H9 (cell line): ENCODE measurements at regions not wholly inside any gene's neighbourhood (a gene's known extent, or its start where the extent isn't known, plus 50 kb on each side); places are given as distances from the start of the nearest gene placed in this dataset.

Experiments used
- DNase-seq: peaks from one replicate; pipeline ENCODE4 v3.0.0-alpha.2; 2017
- H2AFZ ChIP-seq: one replicate; pipeline ENCODE4 v1.6.1; 2013; ENCODE audit warnings: mild to moderate bottlenecking, low read length, control low read depth, moderate library complexity
- H2AK5ac ChIP-seq: 2 replicates; pipeline ENCODE4 v1.6.1; 2013; ENCODE audit warnings: low read length, control low read depth, mixed read lengths; ENCODE audit not compliant: insufficient read length
- H2BK120ac ChIP-seq: one replicate; pipeline ENCODE4 v1.6.1; 2013; ENCODE audit warnings: low read depth, mild to moderate bottlenecking, low read length, control low read depth, inconsistent platforms; ENCODE audit not compliant: poor library complexity, severe bottlenecking
- H2BK12ac ChIP-seq: 2 replicates; pipeline ENCODE4 v1.6.1; 2013; ENCODE audit warnings: low read length, control low read depth, mixed read lengths, low read depth; ENCODE audit not compliant: insufficient read length
- H2BK15ac ChIP-seq: 2 replicates; pipeline ENCODE4 v1.6.1; 2013; ENCODE audit warnings: low read depth, low read length, control low read depth
- H2BK20ac ChIP-seq: one replicate; pipeline ENCODE4 v1.6.1; 2013; ENCODE audit warnings: low read depth, mild to moderate bottlenecking, low read length, control low read depth, inconsistent platforms; ENCODE audit not compliant: poor library complexity, severe bottlenecking
- H2BK5ac ChIP-seq: 2 replicates; pipeline ENCODE4 v1.6.1; 2013; ENCODE audit warnings: low read length, control low read depth, mixed read lengths; ENCODE audit not compliant: insufficient read length
- H3K14ac ChIP-seq: 2 replicates; pipeline ENCODE4 v1.6.1; 2013; ENCODE audit warnings: low read length, control low read depth; ENCODE audit not compliant: insufficient read depth
- H3K18ac ChIP-seq: 2 replicates; pipeline ENCODE4 v1.6.1; 2013; ENCODE audit warnings: low read depth, mild to moderate bottlenecking, mixed read lengths, low read length, control low read depth; ENCODE audit not compliant: insufficient read length
- H3K23ac ChIP-seq: 2 replicates; pipeline ENCODE4 v1.6.1; 2013; ENCODE audit warnings: low read length, control low read depth, mixed read lengths, low read depth; ENCODE audit not compliant: insufficient read length
- H3K23me2 ChIP-seq: 2 replicates; pipeline ENCODE4 v1.6.1; 2013; ENCODE audit warnings: low read depth, mild to moderate bottlenecking, mixed read lengths, low read length, control low read depth; ENCODE audit not compliant: insufficient read length, poor library complexity, severe bottlenecking
- H3K27ac ChIP-seq: 2 replicates; pipeline ENCODE4 v1.5.1; 2013; ENCODE audit warnings: low read length, control low read depth, mixed read lengths, low read depth; ENCODE audit not compliant: insufficient read length
- H3K27me3 ChIP-seq: 2 replicates; pipeline ENCODE4 v1.6.1; 2013; ENCODE audit warnings: low read length, control low read depth, inconsistent platforms; ENCODE audit not compliant: insufficient read depth
- H3K4ac ChIP-seq: 2 replicates; pipeline ENCODE4 v1.6.1; 2013; ENCODE audit warnings: low read depth, mild to moderate bottlenecking, control low read depth, inconsistent platforms, low read length, moderate library complexity
- H3K4me1 ChIP-seq: 2 replicates; pipeline ENCODE4 v1.6.1; 2013; ENCODE audit warnings: low read length, control low read depth, inconsistent platforms; ENCODE audit not compliant: insufficient read depth
- H3K4me2 ChIP-seq: 2 replicates; pipeline ENCODE4 v1.6.1; 2013; ENCODE audit warnings: low read length, control low read depth, mixed read lengths; ENCODE audit not compliant: insufficient read length, insufficient read depth
- H3K56ac ChIP-seq: 2 replicates; pipeline ENCODE4 v1.6.1; 2013; ENCODE audit warnings: low read depth, mild to moderate bottlenecking, mixed read lengths, low read length, control low read depth; ENCODE audit not compliant: insufficient read length
- H3K79me1 ChIP-seq: 2 replicates; pipeline ENCODE4 v1.6.1; 2013; ENCODE audit warnings: low read depth, mild to moderate bottlenecking, moderate library complexity, low read length, control low read depth, inconsistent platforms; ENCODE audit not compliant: insufficient read depth, poor library complexity, severe bottlenecking
- H3K79me2 ChIP-seq: 2 replicates; pipeline ENCODE4 v1.6.1; 2013; ENCODE audit warnings: low read length, control low read depth, inconsistent platforms; ENCODE audit not compliant: insufficient read depth
- H3K9ac ChIP-seq: 2 replicates; pipeline ENCODE4 v1.6.1; 2013; ENCODE audit warnings: low read length, control low read depth, mixed read lengths; ENCODE audit not compliant: insufficient read length; ENCODE audit errors: extremely low read depth
- H3K9me3 ChIP-seq: one replicate; pipeline ENCODE4 v1.6.1; 2013; ENCODE audit warnings: low read depth, low read length, inconsistent platforms; ENCODE audit not compliant: control insufficient read depth
- H3T11ph ChIP-seq: one replicate; pipeline ENCODE4 v1.6.1; 2013; ENCODE audit warnings: mild to moderate bottlenecking, low read length, control low read depth, inconsistent platforms
- H4K20me1 ChIP-seq: one replicate; pipeline ENCODE4 v1.6.1; 2013; ENCODE audit not compliant: control insufficient read depth, insufficient read length, insufficient read depth
- H4K5ac ChIP-seq: 2 replicates; pipeline ENCODE4 v1.6.1; 2013; ENCODE audit warnings: low read depth, mild to moderate bottlenecking, mixed read lengths, low read length, control low read depth; ENCODE audit not compliant: insufficient read length
- H4K8ac ChIP-seq: replicated peaks from 2 replicates; pipeline ENCODE4 v1.6.1; 2013; ENCODE audit warnings: low read length, control low read depth, mixed read lengths, low read depth; ENCODE audit not compliant: insufficient read length
- H4K91ac ChIP-seq: 2 replicates; pipeline ENCODE4 v1.6.1; 2013; ENCODE audit warnings: low read depth, mild to moderate bottlenecking, moderate library complexity, mixed read lengths, low read length, control low read depth; ENCODE audit not compliant: insufficient read length
- H3K27ac Mint-ChIP-seq, 3 experiments: 2 replicates in 2 of 3; 3 replicates in 1 of 3; pipeline ENCODE4 v1.8.0; 2020 to 2021; ENCODE audit warnings: mixed read lengths in 3 of 3, mild to moderate bottlenecking in 1 of 3, moderate library complexity in 1 of 3
- H3K27me3 Mint-ChIP-seq: 2 replicates; pipeline ENCODE4 v1.8.0; 2021; ENCODE audit warnings: low read depth, mild to moderate bottlenecking, moderate library complexity, mixed read lengths
- H3K36me3 Mint-ChIP-seq, 3 experiments: 2 replicates in 2 of 3; 3 replicates in 1 of 3; pipeline ENCODE4 v1.8.0; 2020 to 2021; ENCODE audit warnings: low read depth in 3 of 3, mixed read lengths in 3 of 3; ENCODE audit not compliant: insufficient read depth in 1 of 3
- H3K4me1 Mint-ChIP-seq, 2 experiments: 2 replicates each; pipeline ENCODE4 v1.8.0; 2020; ENCODE audit warnings: mixed read lengths in 2 of 2
- H3K4me3 Mint-ChIP-seq, 2 experiments: 2 replicates in 1 of 2; 3 replicates in 1 of 2; pipeline ENCODE4 v1.8.0; 2020 to 2021; ENCODE audit warnings: mild to moderate bottlenecking in 2 of 2, mixed read lengths in 2 of 2, moderate library complexity in 1 of 2
- H3K9me3 Mint-ChIP-seq, 2 experiments: 2 replicates in 1 of 2; 3 replicates in 1 of 2; pipeline ENCODE4 v1.8.0; 2020; ENCODE audit warnings: mild to moderate bottlenecking in 2 of 2, mixed read lengths in 2 of 2, moderate library complexity in 1 of 2
- WGBS: extraction: QIAGEN DNeasy Blood & Tissue Kit; methylation state at CpG from one replicate; pipeline ENCODE4 v1.1.7; 2013; ENCODE audit warnings: missing lambda C conversion rate, low lambda C conversion rate, mixed read lengths; ENCODE audit not compliant: insufficient read length; ENCODE audit errors: extremely low coverage; 5-methylcytosine and 5-hydroxymethylcytosine counted together
- TF ChIP-seq, protein P1 (sequence below): fragments of 200-600 bp; sonication (generic); conservative IDR thresholded peaks from 3 replicates; pipeline ENCODE4 v1.8.0; 2021; ENCODE audit warnings: antibody characterized with exemption, mild to moderate bottlenecking

DNA sequence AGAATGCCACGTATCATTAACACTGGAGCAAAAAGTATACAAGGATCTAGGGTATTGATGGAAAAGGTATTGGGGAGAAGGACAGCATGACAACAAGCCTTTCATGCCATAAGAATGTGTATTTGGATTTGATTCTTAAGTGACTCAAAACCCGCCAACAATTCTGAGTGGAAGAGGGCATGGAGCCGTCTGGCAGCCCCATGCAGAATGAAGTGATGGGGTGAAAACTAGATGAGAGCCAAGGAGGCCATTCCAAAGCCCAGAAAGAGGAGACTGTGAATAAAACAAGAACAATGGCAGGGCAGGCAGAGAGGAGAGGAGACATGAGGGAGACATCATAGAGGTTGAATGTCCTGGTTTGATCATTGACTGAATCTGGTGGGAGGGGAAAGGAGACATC is 272.3 kb upstream of the WWC1 start:
- H3K27ac ChIP-seq = no peak overlapping the region
- no peak overlapping the region for H2AK5ac ChIP-seq
- Mint-ChIP-seq H3K27ac (no peak overlapping the region), H3K36me3 (no peaks in the 10 kb centered on the region), H3K27me3 (no peaks in the 10 kb centered on the region), H3K4me1 (peaks cover 8 to 16% of the 10 kb centered on the region in 2 experiments), H3K9me3 (no peaks in the 10 kb centered on the region), H3K4me3 (no peak overlapping the region; a peak in 1 of 5 replicates)
- H3K14ac ChIP-seq = no peak overlapping the region
- H2BK20ac ChIP-seq = no peak overlapping the region
- no peak overlapping the region for H2BK15ac ChIP-seq
- H4K8ac ChIP-seq = no peak overlapping the region
- TF ChIP-seq, protein P1, sequence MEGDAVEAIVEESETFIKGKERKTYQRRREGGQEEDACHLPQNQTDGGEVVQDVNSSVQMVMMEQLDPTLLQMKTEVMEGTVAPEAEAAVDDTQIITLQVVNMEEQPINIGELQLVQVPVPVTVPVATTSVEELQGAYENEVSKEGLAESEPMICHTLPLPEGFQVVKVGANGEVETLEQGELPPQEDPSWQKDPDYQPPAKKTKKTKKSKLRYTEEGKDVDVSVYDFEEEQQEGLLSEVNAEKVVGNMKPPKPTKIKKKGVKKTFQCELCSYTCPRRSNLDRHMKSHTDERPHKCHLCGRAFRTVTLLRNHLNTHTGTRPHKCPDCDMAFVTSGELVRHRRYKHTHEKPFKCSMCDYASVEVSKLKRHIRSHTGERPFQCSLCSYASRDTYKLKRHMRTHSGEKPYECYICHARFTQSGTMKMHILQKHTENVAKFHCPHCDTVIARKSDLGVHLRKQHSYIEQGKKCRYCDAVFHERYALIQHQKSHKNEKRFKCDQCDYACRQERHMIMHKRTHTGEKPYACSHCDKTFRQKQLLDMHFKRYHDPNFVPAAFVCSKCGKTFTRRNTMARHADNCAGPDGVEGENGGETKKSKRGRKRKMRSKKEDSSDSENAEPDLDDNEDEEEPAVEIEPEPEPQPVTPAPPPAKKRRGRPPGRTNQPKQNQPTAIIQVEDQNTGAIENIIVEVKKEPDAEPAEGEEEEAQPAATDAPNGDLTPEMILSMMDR = no peak
- H3K9me3 ChIP-seq = no peaks in the 10 kb centered on the region
- H4K91ac ChIP-seq = no peak overlapping the region
- H3K27me3 ChIP-seq = no peaks in the 10 kb centered on the region
- H2BK120ac ChIP-seq = no peak overlapping the region
- no peaks in the 10 kb centered on the region; the same call in 1 of the 2 replicates for H3K4me1 ChIP-seq
- no peaks in the 10 kb centered on the region for H3K23me2 ChIP-seq
- H3K9ac ChIP-seq = no peak overlapping the region
- DNase-seq = no peak
- no peak overlapping the region for H2AFZ ChIP-seq
- no peak overlapping the region for H3K4me2 ChIP-seq
- no peaks in the 10 kb centered on the region for H4K20me1 ChIP-seq
- H2BK5ac ChIP-seq = no peak overlapping the region
- H3K4ac ChIP-seq = no peak overlapping the region
- no peak overlapping the region for H3K18ac ChIP-seq
- WGBS = no CpG with 5 or more reads among the region's 3 CpGs
- no peaks in the 10 kb centered on the region for H3K79me2 ChIP-seq
- no peaks in the 10 kb centered on the region for H3K79me1 ChIP-seq
- no peak overlapping the region for H3T11ph ChIP-seq
- H2BK12ac ChIP-seq = no peak overlapping the region
- no peak overlapping the region for H3K56ac ChIP-seq
- no peak overlapping the region for H3K23ac ChIP-seq
- no peak overlapping the region for H4K5ac ChIP-seq
